Ishikawa (cell line): ENCODE measurements at regions not wholly inside any gene's neighbourhood (a gene's known extent, or its start where the extent isn't known, plus 50 kb on each side); places are given as distances from the start of the nearest gene placed in this dataset.

Experiments
- CEBPB ChIP-seq: IDR thresholded peaks from 2 replicates; pipeline ENCODE4 v1.6.1; 2012
- EGR1 ChIP-seq: IDR thresholded peaks from 2 replicates; pipeline ENCODE4 v1.6.1; 2012
- EP300 ChIP-seq: IDR thresholded peaks from 2 replicates; pipeline ENCODE4 v1.6.1; 2012; ENCODE audit warnings: borderline replicate concordance
- RAD21 ChIP-seq: IDR thresholded peaks from 2 replicates; pipeline ENCODE4 v1.6.1; 2012; ENCODE audit warnings: low read depth
- REST ChIP-seq: IDR thresholded peaks from 2 replicates; pipeline ENCODE4 v1.6.1; 2012; ENCODE audit warnings: low read depth, mild to moderate bottlenecking
- TAF1 ChIP-seq: IDR thresholded peaks from 2 replicates; pipeline ENCODE4 v1.6.1; 2012; ENCODE audit warnings: low read depth, mild to moderate bottlenecking
- TCF12 ChIP-seq: IDR thresholded peaks from 2 replicates; pipeline ENCODE4 v1.6.1; 2012; ENCODE audit warnings: low read depth
- ZBTB7A ChIP-seq: IDR thresholded peaks from 2 replicates; pipeline ENCODE4 v1.6.1; 2012; ENCODE audit warnings: low read depth
- TF ChIP-seq, protein P1 (sequence below): IDR thresholded peaks from 2 replicates; pipeline ENCODE4 v1.6.1; 2012

GRCh38 chr22:49412236-49412635 lies 415.4 kb downstream of the BRD1 start:
- TF ChIP-seq, protein P1, sequence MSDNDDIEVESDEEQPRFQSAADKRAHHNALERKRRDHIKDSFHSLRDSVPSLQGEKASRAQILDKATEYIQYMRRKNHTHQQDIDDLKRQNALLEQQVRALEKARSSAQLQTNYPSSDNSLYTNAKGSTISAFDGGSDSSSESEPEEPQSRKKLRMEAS: no peak
- TF ChIP-seq TAF1 (no peak), CEBPB (no peak), TCF12 (no peak), ZBTB7A (no peak), EP300 (no peak), EGR1 (no peak), REST (no peak), RAD21 (no peak)
